SJCRH30 (cell line): ENCODE measurements at regions not wholly inside any gene's neighbourhood (a gene's known extent, or its start where the extent isn't known, plus 50 kb on each side); places are given as distances from the start of the nearest gene placed in this dataset.

Experiments used
- DNase-seq, 2 experiments: peaks; one replicate each; pipeline ENCODE4 v3.0.0-alpha.2; 2015 to 2020
- H3K27ac ChIP-seq: fragments of 250-450 bp; sonication (Bioruptor Pico); 2 replicates; pipeline ENCODE4 v1.5.1; 2020; ENCODE audit warnings: mild to moderate bottlenecking, moderate library complexity
- H3K27me3 ChIP-seq: fragments of 250-450 bp; sonication (Bioruptor Pico); 2 replicates; pipeline ENCODE4 v1.5.1; 2020; ENCODE audit warnings: mild to moderate bottlenecking, moderate library complexity
- H3K36me3 ChIP-seq: fragments of 250-450 bp; sonication (Bioruptor Pico); 2 replicates; pipeline ENCODE4 v1.5.1; 2020; ENCODE audit warnings: mild to moderate bottlenecking, moderate library complexity
- H3K4me1 ChIP-seq: fragments of 250-450 bp; sonication (Bioruptor Pico); 2 replicates; pipeline ENCODE4 v1.5.1; 2020; ENCODE audit warnings: mild to moderate bottlenecking, moderate library complexity
- H3K4me3 ChIP-seq: fragments of 250-450 bp; sonication (Bioruptor Pico); 2 replicates; pipeline ENCODE4 v1.5.1; 2020; ENCODE audit warnings: mild to moderate bottlenecking, moderate library complexity
- H3K9me3 ChIP-seq: fragments of 250-450 bp; sonication (Bioruptor Pico); replicated peaks from 2 replicates; pipeline ENCODE4 v1.5.1; 2020; ENCODE audit warnings: mild to moderate bottlenecking, moderate library complexity

DNA sequence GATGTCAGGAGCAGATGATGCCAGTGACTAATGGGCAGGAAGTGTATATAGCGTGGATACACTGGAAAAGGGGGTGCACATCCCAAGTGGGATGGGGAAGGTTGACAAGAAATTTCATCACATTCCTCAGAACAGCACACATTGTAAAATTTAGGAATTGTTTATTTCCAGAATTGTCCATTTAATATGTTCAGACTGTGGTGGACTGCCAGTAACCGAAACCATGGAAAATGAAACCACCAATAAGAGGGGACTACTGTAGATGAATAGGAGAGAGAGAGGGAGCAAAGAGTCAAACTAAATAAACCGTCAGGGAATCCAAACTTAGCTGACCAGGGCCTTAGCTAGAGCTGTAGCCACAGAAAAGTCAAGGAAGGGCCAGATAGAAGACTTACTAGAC, 164.4 kb upstream of the PRDM1 start:
- DNase-seq = no peak
- Histone ChIP-seq H3K27me3 (no peaks in the 10 kb centered on the region), H3K9me3 (no peaks in the 10 kb centered on the region), H3K4me1 (no peaks in the 10 kb centered on the region), H3K27ac (no peak overlapping the region), H3K36me3 (no peaks in the 10 kb centered on the region), H3K4me3 (no peak overlapping the region)

GRCh38 chr6:105920071-105920470, 166.1 kb upstream of the PRDM1 start:
- Histone ChIP-seq H3K27me3 (no peaks in the 10 kb centered on the region), H3K4me1 (no peaks in the 10 kb centered on the region), H3K36me3 (no peaks in the 10 kb centered on the region), H3K4me3 (no peak overlapping the region), H3K27ac (no peak overlapping the region), H3K9me3 (no peaks in the 10 kb centered on the region)
- no peak for DNase-seq

GRCh38 chr6:105917038-105917695, 169.0 kb upstream of the PRDM1 start:
- Histone ChIP-seq H3K36me3 (no peaks in the 10 kb centered on the region; the same call in 1 of the 2 replicates), H3K27me3 (no peaks in the 10 kb centered on the region), H3K27ac (no peak overlapping the region), H3K9me3 (no peaks in the 10 kb centered on the region), H3K4me3 (no peak overlapping the region), H3K4me1 (no peaks in the 10 kb centered on the region)
- no peak for DNase-seq

GRCh38 chr6:105911106-105911629, 175.0 kb upstream of the PRDM1 start:
- H3K9me3 ChIP-seq = no peaks in the 10 kb centered on the region
- H3K27me3 ChIP-seq = no peaks in the 10 kb centered on the region
- no peak overlapping the region for H3K27ac ChIP-seq
- H3K4me3 ChIP-seq = no peak overlapping the region
- H3K4me1 ChIP-seq = no peaks in the 10 kb centered on the region
- no peaks in the 10 kb centered on the region; the same call in 1 of the 2 replicates for H3K36me3 ChIP-seq
- no peak for DNase-seq

- DNase-seq = no peak
- Histone ChIP-seq H3K27me3 (no peaks in the 10 kb centered on the region), H3K36me3 (no peaks in the 10 kb centered on the region), H3K27ac (no peak overlapping the region), H3K4me3 (no peak overlapping the region), H3K4me1 (no peaks in the 10 kb centered on the region), H3K9me3 (no peaks in the 10 kb centered on the region)
Observed at GRCh38 chr6:105909106-105909505, 177.0 kb upstream of the PRDM1 start.

DNA sequence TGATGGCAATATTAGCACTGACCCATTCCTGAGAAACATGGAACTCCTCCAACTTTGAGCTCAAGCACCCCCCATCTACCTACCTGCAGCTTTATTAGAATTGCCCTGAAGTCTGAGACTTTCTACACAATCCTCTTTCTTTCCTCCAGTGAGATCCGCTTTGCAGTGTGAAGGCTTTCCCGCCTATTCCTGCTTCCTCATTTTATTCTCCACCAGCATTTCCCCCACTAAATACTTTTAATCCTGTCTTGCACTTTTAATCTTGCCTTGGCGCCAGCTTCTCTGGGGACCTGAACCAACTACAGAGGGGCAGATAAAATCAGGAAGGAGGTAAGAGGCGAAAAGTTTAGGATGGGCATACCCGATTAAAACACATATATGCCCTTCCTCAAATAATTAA, 178.1 kb upstream of the PRDM1 start:
- no peaks in the 10 kb centered on the region for H3K9me3 ChIP-seq
- DNase-seq = no peak
- H3K27me3 ChIP-seq = no peaks in the 10 kb centered on the region
- no peak overlapping the region for H3K27ac ChIP-seq
- no peaks in the 10 kb centered on the region for H3K4me1 ChIP-seq
- no peaks in the 10 kb centered on the region for H3K36me3 ChIP-seq
- no peak overlapping the region for H3K4me3 ChIP-seq

GRCh38 chr6:105907301-105907700, 178.8 kb upstream of the PRDM1 start:
- no peaks in the 10 kb centered on the region for H3K9me3 ChIP-seq
- H3K4me1 ChIP-seq = no peaks in the 10 kb centered on the region
- no peak overlapping the region for H3K27ac ChIP-seq
- no peak for DNase-seq
- no peaks in the 10 kb centered on the region for H3K27me3 ChIP-seq
- no peaks in the 10 kb centered on the region for H3K36me3 ChIP-seq
- no peak overlapping the region for H3K4me3 ChIP-seq

DNA sequence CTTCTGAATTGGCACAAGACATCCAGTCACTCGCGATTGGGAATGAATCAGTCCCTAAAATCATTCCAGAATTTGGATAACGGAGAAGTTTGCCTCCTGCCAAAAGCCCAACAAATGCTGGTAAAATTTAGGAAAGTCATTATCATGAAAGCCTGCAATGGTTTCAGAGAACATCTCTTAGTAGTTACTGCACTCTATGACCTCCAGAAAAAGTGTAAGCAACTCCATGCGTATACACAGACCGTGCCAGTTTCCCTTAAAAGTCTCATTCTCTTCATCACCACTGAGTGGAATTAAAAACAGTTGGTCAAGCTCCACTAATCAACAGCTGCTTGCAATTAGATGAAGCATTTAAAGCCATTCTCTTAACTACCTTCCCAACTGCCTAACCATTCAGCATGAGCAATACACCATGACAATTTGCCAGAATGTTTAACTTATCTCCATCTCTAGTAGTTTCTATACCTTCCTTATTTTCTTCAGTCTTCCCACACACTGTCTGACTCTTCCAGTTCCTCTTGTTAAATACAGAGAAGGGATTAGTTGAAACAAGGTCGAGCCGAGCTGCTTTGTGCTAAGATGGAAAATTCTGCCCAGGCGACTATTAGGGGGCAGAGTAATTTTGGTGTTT, 183.6 kb upstream of the PRDM1 start:
- H3K27me3 ChIP-seq = no peaks in the 10 kb centered on the region
- H3K9me3 ChIP-seq = no peaks in the 10 kb centered on the region
- no peak overlapping the region for H3K27ac ChIP-seq
- no peak for DNase-seq
- H3K4me1 ChIP-seq = no peaks in the 10 kb centered on the region
- H3K4me3 ChIP-seq = no peak overlapping the region
- no peaks in the 10 kb centered on the region for H3K36me3 ChIP-seq

GRCh38 chr6:105901583-105901982, 184.6 kb upstream of the PRDM1 start:
- Histone ChIP-seq H3K9me3 (no peaks in the 10 kb centered on the region), H3K27ac (no peak overlapping the region), H3K36me3 (no peaks in the 10 kb centered on the region), H3K4me1 (no peaks in the 10 kb centered on the region), H3K27me3 (no peaks in the 10 kb centered on the region), H3K4me3 (no peak overlapping the region)
- no peak for DNase-seq

DNA sequence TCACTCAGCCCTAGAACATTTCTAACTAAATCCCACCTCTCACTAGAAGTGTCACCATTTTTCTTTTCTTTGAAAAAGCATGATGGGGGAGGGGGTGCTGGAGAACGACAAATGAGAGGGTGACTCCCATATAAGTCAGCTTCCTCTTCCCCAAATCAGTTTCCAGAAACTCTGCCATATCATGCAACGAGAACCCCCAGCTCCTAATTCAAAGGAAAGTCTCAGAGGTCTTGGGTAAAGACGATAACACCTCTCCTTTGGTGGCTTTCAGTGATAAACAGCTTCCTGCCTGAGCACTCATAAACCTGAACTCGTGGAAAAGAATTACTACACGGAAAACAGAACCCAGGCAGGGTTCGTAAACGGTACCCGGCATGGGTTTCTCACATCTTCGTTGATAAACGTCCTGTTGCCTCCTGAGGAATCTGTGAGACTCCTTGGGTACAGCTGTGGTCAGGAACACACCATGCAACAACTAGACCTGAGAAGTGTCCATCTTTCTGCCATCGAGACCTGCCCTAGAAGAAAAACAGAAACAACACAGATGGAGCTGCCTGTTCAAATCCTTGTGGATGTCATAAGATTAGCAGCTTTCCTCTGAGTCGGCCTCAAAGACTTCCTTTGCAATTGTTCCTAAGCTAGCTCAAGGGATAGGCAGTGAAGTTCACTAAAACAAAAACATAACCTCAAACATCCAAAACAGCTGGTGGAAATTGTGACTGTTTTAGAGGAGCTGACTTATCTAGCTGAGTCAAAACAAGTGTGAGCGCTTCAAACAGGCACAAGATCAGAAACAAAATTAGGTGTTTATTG, 185.8 kb upstream of the PRDM1 start:
- H3K4me1 ChIP-seq = no peaks in the 10 kb centered on the region
- H3K9me3 ChIP-seq = no peaks in the 10 kb centered on the region
- H3K4me3 ChIP-seq = no peak overlapping the region
- no peak overlapping the region for H3K27ac ChIP-seq
- H3K27me3 ChIP-seq = no peaks in the 10 kb centered on the region
- H3K36me3 ChIP-seq = no peaks in the 10 kb centered on the region
- DNase-seq = no peak

- H3K9me3 ChIP-seq = no peaks in the 10 kb centered on the region
- H3K36me3 ChIP-seq = no peaks in the 10 kb centered on the region
- H3K27me3 ChIP-seq = no peaks in the 10 kb centered on the region
- no peaks in the 10 kb centered on the region for H3K4me1 ChIP-seq
- H3K27ac ChIP-seq = no peak overlapping the region
- no peak overlapping the region for H3K4me3 ChIP-seq
- no peak for DNase-seq
Observed at GRCh38 chr6:105898286-105898685, 187.8 kb upstream of the PRDM1 start.

- H3K27ac ChIP-seq = no peak overlapping the region
Observed at GRCh38 chr6:105897131-105897530, 189.0 kb upstream of the PRDM1 start.

DNA sequence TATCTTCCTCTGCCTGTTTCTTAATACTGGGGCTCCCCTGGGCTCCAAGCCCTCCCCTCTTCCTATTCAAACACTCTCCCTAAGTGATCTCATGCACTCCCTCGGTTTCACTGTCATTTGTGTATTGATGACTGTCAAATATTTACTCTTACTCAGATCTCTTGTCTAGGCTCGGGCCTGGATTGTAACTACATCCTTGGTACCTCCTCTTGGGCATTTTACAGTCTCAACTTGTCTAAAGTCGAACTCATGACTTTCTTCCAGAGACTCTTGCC, 189.4 kb upstream of the PRDM1 start:
- Histone ChIP-seq H3K36me3 (no peaks in the 10 kb centered on the region), H3K4me3 (no peak overlapping the region), H3K9me3 (no peaks in the 10 kb centered on the region), H3K27me3 (no peaks in the 10 kb centered on the region), H3K4me1 (no peaks in the 10 kb centered on the region), H3K27ac (no peak overlapping the region)
- DNase-seq = no peak

More at GRCh38 chr6:105897131-105897530, 189.0 kb upstream of the PRDM1 start:
- Histone ChIP-seq H3K27me3 (no peaks in the 10 kb centered on the region), H3K9me3 (no peaks in the 10 kb centered on the region), H3K4me1 (no peaks in the 10 kb centered on the region), H3K36me3 (no peaks in the 10 kb centered on the region), H3K4me3 (no peak overlapping the region)
- no peak for DNase-seq

DNA sequence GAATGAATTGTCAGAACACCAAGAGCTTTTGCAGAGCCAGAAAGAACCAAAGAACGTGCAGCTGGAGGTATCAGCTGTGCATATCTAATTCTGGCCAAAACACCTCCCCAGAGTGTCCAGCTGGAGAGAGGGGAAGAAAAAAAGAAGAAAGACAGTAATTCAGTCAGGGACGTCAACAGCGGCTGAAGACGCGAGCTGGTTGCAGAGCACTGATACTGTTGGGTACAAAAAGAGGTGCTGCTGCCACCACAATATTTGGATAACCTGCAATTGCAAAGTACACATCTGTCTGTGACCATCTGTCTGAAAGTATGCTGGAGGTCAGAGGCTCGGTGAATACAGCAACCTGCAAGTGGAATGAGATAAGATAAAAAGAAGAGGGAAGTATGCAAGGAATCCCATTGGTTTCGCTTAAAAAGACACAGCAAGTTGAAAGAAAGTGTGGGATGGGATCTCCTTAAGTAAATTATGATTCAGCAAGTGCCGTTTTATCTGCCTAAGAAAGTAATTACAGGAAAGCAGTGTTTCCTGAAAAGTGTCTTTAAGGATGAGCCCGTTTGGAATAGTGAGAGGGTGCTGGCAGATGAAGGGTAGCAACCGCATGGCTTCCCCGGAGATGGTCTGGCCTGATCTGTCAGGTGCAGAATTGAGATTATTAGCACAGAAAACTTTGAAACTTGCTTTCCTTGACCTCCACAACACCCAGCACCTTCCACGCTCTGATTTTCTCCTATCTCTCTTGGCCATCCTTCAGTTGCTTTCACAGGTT, 189.9 kb upstream of the PRDM1 start:
- H3K4me1 ChIP-seq = no peaks in the 10 kb centered on the region
- no peaks in the 10 kb centered on the region for H3K27me3 ChIP-seq
- no peaks in the 10 kb centered on the region for H3K36me3 ChIP-seq
- no peak for DNase-seq
- H3K27ac ChIP-seq = no peak overlapping the region
- H3K4me3 ChIP-seq = no peak overlapping the region
- no peaks in the 10 kb centered on the region for H3K9me3 ChIP-seq

DNA sequence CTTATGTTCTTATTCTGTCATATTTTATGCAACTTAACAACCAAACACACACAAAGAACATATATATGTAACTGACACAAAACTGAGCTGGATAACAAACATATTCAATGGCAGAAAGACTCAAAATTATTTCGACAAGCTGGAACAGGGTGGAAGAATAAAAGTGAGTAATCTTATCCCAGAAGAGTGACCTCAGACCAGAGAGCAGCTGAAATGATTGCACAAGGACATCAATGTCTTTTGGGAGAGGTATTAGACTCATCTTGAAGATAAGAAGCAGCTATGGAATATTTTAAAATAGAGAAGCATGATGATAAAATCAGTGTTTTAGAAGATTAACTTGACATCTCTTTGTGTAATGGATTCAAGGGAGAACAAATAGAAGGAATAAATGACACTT, 191.6 kb upstream of the PRDM1 start:
- Histone ChIP-seq H3K4me1 (no peaks in the 10 kb centered on the region), H3K36me3 (no peaks in the 10 kb centered on the region), H3K27ac (no peak overlapping the region), H3K27me3 (no peaks in the 10 kb centered on the region), H3K4me3 (no peak overlapping the region), H3K9me3 (no peaks in the 10 kb centered on the region)
- no peak for DNase-seq
